HG02943 (cell line): ENCODE measurements at regions not wholly inside any gene's neighbourhood (a gene's known extent, or its start where the extent isn't known, plus 50 kb on each side); places are given as distances from the start of the nearest gene placed in this dataset.
"Not testable (repeated sequence)": the region's sequence is repeated elsewhere in the genome, so short reads cannot be mapped to it uniquely, and the experiment has no call there.

Source experiments
- ATAC-seq: cut with Tn5 transposase; IDR thresholded peaks from one replicate; pipeline ENCODE4 v1.9.1; 2021; ENCODE audit warnings: mild to moderate bottlenecking, low read depth, moderate library complexity; ENCODE audit not compliant: unreplicated experiment

DNA sequence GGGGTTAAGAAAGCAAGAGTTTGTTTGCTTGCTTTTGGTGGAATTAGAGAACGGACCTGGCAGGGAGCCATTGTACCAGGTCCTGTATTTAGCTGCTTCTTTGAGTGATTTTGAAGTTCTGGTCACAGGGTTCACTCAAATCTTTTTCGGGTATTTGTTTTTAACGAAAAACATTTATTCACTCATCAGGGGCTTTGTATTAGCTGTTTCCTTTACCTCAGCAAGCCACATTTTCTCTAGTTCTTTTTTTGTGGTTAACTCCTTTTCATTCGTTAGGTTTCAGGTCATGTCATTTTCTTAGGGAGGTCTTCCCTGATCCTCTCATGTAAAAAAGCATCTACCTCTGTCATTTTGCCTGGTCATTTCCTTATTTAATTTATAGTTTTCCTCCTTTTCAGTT is 1502.2 kb downstream of the GRIK2 start:
- ATAC-seq: no peak

- ATAC-seq: no peak
Measured at GRCh38 chr6:102885165-102885564, 1491.7 kb downstream of the GRIK2 start.

DNA sequence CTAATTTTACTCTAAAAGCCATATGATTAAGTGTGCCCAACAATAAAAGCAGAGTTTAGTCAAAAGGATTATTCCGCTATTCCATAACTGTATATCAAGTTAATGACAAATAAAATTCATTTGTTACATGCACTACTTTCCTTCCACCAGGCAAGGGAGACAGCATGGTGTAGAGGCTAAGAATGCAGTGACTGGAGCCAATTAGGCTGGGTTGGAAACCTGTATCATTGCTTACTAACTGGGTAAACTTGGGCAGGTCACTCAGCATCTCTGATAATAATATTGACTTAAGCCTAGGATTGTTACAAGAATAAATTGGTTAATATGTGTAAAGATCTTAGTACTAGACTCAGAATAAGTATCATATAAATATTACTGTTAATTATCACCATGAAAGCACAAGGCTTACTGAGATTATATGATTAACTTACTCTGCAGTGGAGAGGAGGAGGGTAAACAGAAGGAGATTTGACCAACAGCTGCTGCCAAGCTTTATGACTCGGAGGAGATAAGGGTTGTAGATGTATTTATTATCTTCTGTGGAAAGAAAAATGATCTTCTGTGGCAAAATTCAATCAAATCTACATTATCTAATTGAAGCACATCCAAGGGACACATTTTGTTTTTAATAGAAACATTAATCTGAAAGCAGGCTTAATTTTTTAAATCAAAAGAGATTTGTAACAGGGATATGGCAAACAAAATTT is 1459.9 kb downstream of the GRIK2 start:
- no peak for ATAC-seq

DNA sequence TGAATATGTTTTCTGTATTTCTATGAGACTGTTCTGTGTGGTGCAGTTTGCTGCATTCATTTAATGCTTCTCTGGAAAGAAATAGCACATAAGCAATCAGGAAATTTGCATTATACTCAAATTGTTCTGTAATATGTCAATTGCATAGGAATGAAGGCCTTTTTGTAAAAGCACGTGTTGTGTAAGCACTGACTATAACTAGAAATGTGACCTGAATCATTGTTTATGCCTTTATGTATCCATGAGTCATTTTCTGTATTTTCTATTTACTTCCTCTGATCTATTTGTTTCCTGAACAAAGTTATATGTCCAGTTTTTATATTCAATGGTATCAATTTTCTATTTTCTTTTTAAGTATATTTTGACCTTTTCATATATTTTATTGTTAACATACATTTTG is 1455.3 kb downstream of the GRIK2 start:
- no peak for ATAC-seq

DNA sequence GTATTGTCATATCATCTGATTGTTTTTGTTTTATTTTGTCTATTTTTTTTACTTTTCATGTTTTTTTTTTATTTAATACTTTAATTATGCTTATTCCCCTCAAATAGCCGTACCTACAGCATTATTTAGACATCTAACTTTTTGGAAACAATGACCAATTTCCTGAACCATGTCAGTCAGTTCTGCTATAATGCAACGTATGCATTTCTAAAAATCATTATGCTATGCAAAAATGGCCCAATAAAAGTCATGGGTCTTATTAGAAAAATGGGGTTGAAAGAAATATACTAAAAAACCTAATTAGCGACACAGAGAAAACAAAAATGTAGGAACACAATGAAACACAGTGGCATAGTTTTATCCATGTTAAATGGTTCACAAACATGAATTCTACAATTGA is 1454.7 kb downstream of the GRIK2 start:
- no peak for ATAC-seq

GRCh38 chr6:102841060-102841459 is 1447.6 kb downstream of the GRIK2 start:
- no peak for ATAC-seq

DNA sequence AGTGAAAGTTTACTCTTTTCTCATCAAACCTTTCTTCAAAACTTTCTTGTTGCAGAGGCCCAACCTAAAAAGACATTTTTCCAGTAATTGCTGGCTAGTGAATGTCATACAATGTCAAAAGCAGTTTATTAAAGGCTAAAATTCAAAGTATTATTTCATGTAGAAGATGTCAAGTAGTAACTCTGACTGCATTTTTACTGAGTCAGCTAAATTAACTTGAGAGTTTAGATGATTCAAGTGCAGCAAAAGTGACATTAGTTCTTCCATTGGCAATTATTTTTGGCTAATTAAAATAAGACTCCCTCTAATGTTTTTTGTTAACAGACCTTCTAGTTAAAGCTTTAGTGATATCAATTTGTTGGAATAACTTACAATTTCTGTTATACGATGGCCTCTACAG is 1438.5 kb downstream of the GRIK2 start:
- no peak for ATAC-seq

GRCh38 chr6:102820098-102820497 is 1426.6 kb downstream of the GRIK2 start:
- no peak for ATAC-seq

DNA sequence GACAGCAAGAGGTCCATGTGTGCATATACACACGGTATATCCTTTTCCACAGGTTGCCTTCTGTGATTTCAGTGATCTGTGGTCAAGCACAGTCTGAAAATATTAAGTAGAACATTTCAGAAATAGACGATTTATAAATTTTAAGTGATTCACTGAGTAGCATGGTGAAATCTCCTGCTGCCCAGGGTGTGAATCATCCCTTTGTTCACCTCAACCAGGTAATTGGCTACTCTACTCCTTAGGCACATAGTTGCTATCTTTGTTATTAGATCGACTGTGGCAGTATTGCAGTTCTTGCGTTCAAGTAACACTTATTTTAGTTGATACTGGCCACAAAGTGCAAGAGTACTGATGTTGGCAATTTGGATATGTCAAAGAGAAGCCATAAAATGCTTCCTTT is 1421.7 kb downstream of the GRIK2 start:
- ATAC-seq: no peak

DNA sequence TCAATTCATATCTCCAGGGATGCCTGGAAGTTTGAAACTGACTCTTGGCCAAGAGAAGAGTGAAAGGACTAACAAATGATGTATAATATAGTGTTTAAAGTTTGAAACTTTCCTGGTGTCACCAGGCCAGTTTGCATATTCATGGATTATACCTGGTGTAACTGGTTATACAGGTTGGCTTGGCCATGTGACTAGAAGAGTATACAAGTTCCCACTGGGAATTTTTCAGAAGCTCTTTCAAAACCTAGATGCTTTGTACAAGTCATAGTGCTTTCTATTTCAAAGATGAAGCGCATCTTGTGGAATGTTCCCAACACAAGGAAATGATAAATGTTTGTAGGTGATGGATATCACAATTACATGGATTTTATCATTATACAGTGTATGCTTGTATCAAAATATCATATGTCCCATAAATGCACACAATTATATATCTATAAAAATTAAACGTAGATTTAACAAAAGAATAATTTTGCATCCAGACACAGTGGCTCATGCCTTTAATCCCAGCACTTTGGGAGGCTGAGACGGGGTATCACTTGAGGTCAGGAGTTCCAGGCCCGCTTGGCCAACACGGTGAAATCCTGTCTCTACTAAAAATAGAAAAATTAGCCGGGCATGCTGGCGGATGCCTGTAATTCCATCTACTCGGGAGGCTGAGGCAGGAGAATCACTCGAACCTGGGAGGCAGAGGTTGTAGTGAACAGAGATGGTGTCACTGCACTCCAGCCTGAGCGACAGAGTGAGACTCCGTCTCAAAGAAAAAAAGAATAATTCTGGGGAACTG is 1420.2 kb downstream of the GRIK2 start:
- no peak for ATAC-seq

- no peak for ATAC-seq
Measured at GRCh38 chr6:102812242-102812641, 1418.7 kb downstream of the GRIK2 start.

DNA sequence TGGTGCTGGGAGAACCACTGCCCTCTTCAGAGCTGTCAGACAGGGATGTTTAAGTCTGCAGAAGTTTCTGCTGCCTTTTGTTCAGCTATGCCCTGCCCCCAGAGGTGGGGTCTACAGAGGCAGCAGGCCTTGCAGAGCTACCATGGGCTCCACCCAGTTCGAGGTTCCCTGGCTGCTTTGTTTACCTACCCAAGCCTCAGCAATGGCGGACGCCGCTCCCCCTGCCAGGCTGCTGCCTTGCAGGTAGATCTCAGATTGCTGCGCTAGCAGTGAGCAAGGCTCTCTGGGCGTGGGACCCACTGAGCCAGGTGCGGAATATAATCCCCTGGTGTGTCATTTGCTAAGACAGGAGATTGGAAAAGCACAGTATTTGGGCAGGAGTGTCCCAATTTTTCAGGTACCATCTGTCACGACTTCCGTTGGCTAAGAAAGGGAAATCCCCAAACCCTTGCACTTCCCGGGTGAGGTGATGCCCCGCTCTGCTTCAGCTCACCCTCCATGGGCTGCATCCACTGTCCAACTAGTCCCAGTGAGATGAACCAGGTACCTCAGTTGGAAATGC is 1415.5 kb downstream of the GRIK2 start:
- ATAC-seq: not testable (repeated sequence)

- ATAC-seq: no peak
Measured at GRCh38 chr6:102799051-102799450, 1405.5 kb downstream of the GRIK2 start.

- ATAC-seq: no peak
Measured at GRCh38 chr6:102798636-102799035, 1405.1 kb downstream of the GRIK2 start.

DNA sequence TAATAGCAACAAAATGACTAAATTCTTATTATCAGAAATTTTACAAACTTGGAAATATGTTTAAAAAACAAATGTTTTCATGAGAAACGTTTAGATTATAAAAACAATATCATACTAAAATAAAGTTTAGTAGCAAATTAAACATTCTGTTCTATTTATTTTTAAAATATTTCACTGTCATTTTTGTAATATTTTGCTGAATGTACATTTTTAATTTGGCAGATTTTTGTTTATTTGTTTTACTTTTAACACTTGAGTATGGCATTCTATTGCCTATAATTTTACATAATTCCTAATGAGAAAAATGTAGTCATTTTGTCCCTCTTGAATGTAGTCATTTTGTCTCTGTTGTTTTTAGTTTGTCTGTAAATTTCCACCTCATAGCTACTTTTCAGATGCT is 1400.2 kb downstream of the GRIK2 start:
- no peak for ATAC-seq

GRCh38 chr6:102774326-102774725 is 1380.8 kb downstream of the GRIK2 start:
- no peak for ATAC-seq

DNA sequence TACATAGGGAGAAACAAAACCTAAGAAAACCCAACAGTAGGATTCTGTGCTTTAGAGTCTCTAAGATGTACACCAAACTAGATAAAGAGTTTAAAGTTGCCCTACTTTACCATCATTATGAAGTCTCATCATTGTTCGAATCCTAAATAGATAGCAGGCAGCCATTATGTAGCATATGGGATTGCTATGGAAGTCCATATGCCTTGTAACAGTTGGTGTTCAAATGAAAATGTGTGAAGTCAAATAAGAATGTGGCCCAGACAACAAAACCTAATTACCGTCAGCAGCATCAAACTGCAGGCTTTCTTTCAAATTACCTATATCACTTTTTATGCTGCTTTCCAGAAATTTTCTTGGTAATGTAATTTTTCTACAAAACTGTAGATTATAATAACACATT is 1380.1 kb downstream of the GRIK2 start:
- no peak for ATAC-seq

DNA sequence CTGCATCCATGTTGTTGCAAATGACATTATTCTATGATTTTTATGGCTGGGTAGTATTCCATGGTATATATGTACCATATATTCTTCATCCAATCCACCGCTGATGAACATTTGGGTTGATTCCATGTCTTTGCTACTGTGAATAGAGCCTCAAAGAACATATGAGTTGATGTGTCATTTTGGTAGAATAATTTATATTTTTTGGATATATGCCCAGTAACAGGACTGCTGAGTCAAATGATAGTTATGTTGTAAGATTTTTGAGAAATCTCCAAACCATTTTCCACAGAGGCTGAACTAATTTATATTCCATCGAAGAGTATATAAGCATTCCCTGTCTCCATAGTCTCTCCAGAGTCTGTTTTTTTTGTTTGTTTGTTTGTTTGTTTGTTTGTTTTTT is 1373.5 kb downstream of the GRIK2 start:
- ATAC-seq: no peak

- ATAC-seq: no peak
Measured at GRCh38 chr6:102764317-102764716, 1370.8 kb downstream of the GRIK2 start.

DNA sequence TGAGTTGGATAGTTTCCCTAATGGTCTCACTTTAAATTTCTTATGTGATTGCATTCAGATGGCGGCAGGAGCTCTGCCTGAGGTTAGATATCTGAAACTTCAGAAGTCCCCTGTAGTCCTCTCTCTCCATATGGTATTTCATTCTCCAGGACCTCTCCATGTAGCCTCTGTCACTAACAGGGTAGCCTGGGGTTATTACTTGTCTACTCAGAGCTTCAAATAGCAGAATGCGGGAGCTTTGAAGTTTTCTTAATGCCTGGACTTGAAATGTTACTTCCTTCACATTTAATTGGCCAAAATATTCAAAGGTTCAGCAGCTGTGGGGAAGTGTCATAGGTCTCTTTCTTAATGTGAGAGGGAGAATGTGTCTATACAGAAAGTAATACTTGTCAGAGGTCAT is 1370.4 kb downstream of the GRIK2 start:
- ATAC-seq: no peak

DNA sequence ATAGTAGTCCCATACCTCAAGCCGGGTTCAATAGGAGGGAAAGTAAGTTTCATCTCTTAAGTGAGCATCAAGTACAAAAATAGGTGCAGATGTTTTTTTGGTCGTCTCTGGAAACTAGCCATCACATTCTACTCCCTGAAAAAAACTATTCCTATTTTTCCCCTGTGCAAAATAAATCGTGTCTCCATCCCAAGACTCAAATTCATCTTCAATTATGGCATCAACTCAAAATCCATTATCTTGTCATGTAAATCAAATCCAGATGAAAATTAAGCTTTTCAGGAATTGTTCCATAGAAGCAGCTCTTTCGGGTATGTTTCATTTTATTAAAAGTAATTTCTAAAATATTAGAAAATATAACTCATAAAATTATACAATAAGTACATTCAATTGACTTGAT is 1368.4 kb downstream of the GRIK2 start:
- no peak for ATAC-seq

DNA sequence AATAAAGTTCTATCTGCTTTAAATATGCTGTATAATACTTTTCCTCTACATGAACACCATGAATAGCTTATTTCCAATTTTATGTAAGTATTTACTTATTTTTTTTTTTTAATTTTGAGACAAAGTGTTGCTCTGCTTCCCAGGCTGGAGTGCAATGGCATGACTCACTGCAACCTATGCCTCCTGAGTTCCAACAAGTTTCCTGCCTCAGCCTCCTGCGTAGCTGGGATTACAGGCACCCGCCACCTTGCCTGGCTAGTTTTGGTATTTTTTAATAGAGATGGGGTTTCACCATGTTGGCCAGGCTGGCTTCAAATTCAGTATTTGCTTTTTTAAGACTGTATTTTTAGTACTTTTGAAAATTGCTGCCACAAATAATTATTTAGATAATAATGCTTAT is 1365.9 kb downstream of the GRIK2 start:
- no peak for ATAC-seq
